DMS153 treated with DMSO at 0.1 percent for 48 hours (cell line): ENCODE measurements at regions not wholly inside any gene's neighbourhood (a gene's known extent, or its start where the extent isn't known, plus 50 kb on each side); places are given as distances from the start of the nearest gene placed in this dataset.
"Not testable (repeated sequence)": the region's sequence is repeated elsewhere in the genome, so short reads cannot be mapped to it uniquely, and the experiment has no call there.

Experiments
- DNase-seq: peaks from one replicate; lab custom pipeline; 2025; ENCODE audit not compliant: unreplicated experiment; lab: John Stamatoyannopoulos, UW

DNA sequence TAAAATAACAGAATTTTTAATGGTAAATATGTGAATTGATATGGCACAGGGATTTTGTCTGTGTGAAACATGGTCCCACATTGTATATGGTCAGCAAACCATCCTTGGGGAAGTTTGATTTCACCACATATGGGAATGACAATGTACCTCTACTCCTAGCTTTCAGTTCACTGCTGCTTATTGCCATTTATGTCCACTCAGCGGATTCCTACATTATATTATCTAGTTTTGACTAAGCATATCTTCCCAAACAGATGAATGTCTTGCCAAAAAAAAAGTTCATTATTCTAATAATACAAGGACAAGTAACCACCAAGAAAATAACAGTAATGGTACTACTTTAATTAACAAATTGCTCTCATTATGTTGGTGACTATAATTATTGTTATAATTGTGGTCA lies 1521.6 kb downstream of the MAT2B start:
- no peak for DNase-seq

DNA sequence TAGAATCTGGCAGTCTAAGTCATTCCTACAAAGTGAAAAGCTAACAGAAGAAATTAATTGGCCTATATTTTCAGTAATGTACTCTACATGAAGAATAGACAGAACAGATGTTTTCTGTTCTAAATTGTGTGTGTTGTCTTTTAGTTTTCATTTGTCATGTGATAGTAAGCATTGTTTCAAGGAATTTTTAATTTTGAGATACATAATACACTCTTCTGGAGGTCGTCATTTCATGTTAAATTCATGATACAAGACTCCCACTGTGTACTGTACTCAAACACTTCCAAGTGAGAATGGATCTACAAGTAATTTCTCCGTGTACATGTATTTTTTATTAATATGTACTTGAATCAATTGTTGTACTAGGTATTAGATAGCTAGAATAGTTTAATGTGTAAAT lies 1522.9 kb downstream of the MAT2B start:
- no peak for DNase-seq

DNA sequence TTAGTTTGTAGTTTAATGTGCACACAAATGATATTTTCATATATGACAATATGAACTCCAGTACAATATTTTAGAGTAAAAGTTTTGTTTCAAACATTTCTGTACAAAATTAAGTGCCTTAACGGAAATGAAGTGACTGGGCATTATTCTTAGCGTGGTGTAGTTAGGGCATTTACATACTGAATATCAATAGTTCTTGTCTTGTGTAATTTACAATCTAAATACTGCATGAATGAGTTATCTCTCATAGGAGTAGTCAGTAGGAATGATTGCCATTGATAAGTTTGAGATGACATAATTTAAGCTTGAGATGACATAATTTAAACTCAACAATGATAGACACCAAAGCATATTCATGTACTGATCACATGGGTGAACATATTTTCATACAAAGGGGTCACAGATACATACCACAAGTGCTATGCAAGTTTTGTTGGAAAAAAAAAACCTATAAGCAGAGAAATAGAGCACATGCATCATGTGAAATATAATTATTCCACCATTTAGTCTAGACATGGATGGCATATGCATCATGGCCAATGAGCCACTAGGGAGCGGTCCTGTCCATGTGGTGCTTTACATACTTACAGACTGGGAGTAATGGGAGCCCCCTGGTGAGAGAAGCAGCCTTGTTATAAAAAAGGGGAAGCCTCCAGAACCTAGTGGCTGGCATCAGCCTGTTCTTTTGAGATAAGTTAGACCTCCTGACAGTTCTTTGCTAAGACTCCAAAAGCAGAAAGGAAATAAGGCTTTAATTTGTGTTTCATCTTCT lies 1523.9 kb downstream of the MAT2B start:
- no peak for DNase-seq

DNA sequence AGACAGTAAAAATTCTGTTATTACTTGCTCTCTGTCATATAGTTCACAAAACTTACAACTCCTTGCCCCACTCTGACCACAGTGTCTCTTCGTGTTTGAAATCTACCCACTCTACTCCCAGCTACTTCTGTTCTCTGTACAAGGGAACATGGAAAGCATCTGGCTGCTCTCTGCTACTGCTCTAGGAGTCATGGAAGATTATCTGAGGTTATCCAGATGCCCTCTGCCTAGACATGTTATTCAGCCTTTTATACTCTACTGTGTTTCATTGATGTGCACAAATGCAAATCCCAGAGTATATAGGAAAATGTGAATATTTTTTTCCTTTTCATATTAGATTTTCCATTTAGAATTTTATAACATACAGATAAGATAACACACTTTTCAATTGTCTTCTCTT lies 1525.6 kb downstream of the MAT2B start:
- DNase-seq, result no peak

DNA sequence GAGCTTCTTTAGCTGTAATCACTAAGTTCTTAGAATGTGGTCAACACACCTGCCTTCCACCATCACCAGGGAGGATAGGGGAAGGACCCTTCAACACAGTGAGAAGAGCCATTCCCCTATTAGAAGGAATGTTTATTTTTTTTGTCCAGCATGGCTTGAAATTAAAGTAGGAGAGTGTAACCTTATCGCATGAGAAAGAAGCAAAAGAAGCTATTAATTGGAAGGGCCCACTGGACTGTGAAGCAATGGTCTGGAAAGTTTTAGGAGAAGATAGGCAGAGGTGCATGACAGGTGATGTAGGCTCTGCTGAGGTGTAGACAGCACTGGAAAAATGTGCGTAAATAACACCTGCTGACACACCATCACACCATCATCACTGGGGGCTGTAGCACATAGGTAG lies 1526.0 kb downstream of the MAT2B start:
- no peak for DNase-seq

DNA sequence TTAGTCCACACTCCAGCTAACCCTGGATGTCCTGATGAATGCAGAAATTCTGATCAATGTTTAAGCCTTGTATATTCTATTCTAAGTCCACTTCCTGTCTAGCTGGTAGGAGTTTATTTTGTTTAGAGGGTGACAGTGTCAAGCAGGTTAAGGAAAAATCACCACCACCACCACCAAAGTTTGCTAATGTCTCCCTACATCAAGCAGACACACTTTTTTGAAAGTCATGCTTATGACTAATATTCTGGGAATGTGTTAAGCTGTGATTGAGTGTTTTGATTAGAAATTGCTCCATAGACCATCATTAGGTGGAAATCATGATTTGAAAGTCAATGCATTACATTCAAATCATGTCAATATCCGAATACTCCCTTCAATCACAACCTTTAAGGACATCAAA lies 1530.1 kb downstream of the MAT2B start:
- DNase-seq, result no peak

DNA sequence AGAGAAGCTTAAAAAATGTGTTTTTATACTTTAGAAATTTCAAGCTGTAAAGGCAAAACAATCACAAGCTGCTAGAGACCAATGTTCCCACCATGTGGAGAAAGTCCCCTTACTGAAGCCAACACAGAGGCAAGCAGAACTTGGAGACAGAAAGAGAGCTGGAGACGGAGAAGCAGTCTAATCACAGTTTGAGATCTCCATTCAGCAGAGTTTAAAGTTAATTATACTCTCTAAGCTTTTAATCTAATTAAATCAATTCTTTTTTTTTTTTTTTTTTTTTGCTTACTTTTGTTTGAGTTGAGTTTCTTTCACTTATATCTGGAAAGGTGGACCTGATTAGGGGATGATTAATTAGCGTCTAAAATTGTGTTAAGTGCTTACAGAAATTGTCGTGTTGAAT lies 1534.3 kb downstream of the MAT2B start:
- DNase-seq, result no peak

DNA sequence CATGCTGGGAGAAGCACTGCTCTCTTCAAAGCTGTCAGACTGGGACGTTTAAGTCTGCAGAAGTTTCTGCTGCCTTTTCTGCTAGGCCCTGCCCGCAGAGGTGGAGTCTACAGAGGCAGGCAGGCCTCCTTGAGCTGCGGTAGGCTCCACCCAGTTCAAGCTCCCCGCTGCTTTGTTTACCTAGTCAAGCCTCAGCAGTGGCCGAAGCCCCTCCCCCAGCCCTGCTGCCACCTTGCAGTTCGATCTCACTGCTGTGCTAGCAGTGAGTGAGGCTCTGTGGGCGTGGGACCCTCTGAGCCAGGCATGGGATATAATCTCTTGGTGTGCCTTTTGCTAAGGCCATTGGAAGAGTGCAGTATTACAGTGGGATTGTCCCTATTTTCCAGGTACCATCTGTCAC lies 1540.5 kb downstream of the MAT2B start:
- not testable (repeated sequence) for DNase-seq

DNA sequence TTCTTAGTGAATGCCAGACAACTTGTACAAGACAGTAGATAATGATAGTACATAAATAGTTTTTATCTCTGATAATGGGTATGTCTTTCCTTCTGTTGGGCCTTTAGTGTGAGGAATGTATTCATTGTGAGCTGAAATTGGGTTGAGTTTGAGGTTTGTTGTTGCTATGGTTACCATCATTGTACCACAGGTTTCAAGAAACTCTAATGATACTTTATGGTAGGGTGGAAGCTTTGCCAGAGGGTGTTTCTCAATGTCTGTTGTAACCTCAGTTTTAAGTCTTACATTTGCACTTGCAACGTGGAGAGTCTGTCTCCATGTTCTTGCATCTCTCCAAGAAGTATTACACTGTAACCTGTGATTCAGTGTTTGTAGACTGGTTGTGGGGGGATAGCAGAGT lies 1550.1 kb downstream of the MAT2B start:
- DNase-seq, result no peak

DNA sequence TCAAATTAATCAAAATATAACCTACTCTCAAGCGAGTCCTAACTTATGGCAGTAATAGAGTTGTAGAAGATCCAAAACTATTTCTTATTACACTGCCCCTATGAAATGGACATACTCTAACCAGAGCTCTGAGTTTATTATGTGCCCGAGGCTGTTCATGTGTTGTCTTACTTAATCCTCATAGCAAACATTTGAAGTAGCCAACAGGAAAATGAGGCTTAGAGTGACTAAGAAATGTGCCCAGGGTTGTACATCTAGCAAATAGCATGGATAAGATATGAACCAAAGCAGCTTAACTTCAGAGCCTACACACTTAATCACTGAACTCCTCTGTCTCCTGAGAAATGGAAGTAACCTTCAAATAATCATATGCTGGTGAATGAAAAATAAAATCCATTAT lies 1551.7 kb downstream of the MAT2B start:
- DNase-seq, result no peak

DNA sequence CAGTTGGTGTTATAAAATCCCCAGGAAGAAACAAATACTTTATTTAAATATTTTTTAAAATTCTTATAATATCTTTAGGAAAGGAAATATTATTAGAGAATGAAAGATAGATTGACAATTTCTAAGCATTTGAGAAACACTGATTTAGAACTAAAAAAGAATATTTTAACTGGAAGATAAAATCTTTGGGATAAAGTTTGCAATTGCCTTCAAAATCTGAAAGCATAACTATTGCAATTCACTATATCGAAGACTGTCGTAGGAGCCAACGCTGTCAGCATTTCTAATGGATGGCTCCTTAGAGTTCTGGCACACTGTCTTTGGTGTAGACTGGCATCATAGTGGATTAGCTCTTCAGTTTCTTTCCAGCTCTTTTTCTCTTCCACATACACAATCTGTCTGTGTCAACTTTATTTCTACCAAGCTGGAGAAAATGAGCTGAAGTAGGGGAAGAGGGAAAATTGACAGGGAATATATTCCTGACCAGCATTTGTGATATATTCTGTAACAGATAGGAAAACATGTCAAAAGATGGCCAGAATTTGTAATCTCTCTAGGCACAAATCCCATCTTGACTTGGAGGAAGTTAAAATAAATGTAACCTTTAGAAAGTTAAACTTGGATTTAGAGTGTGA lies 1561.4 kb downstream of the MAT2B start:
- DNase-seq, result no peak

DNA sequence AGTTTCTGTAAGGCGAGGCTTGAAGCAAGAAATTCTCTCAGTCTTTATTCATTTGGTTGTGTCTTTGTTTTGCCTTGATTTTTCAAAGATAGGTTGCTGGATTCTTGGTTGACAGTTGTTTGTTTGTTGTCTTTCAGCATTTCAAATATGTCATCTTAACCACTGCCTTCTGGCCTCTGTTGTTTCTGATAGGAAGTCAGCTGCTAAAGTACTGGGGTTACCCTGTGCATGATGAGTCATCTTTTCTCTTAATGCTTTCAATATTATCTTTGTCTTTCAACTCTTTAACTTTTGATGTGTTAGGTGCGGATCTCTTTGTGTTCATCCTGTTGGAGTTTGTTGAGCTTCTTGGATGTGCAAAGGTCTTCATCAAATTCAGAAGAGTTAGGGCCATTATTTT lies 1571.3 kb downstream of the MAT2B start:
- no peak for DNase-seq

DNA sequence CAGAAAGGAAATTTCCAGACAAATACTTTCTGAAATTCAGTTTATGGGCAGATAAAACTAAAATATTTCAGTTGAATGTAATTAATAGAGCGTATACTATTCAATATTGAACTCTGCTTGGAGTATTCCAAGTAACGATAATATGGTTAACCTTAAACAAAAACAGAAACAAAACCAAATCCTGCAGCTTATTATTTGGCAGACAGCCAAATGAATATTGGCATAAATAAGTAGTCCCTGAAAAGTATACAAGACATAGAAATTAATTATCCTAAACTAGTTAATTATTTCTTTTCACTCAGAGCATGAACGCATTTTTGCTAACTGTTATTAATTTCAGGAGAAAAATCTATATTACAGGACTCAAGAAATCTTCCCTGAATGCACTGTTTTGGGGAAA lies 1574.0 kb downstream of the MAT2B start:
- no peak for DNase-seq

DNA sequence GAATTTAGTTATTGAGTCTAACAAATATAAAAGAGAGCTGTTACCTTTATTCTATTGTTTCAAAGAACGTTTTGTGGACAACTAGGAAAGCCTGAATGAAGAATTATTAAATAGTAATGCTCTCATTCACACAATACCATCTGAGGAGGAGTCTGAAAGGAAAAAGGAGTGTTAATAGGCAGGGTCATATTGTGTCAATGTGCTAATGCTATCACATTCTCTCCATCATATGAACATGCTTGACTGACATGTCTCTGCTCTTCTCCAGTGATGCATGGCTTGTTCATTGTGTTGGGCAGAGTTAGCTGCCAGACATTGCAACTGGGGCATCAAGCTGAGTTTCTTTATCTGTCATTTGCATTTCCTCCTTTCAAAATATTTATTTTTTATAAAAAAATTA lies 1578.0 kb downstream of the MAT2B start:
- DNase-seq, result no peak

DNA sequence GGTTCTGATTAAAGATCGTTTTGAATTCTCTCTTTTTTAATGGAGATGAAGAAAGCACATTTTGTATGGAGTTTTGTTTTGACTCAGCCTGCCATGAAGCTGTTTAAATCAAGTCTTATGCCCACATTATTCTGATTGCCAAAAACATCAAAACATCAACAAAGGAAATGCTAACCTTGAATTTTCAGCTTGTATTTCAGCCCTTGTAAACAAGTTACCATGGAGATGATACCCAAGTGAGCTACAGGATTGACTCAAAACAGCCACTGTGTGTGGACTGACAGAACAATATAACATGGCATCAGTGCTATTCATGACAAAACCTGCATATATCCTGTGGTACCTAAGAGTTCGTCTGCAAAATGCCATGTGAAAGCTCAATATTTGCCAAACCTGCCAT lies 1581.0 kb downstream of the MAT2B start:
- no peak for DNase-seq

DNA sequence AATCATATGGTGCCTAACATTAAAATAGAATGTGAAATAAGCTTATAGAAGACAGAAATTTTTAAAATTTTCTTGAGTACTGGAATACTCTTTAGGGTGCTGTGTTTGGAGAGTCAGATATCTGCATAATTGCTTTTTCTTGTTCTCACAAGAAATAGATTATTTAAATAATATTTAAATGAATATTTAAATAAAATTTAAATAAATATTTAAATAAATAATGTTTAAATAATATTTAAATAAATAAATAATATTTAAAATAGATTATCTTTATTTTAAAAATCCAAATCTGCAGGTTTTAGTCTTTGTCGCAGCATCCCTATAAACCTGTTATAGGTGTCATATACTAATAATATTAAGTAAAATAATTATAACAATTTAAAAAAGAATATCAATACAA lies 1589.4 kb downstream of the MAT2B start:
- no peak for DNase-seq

DNA sequence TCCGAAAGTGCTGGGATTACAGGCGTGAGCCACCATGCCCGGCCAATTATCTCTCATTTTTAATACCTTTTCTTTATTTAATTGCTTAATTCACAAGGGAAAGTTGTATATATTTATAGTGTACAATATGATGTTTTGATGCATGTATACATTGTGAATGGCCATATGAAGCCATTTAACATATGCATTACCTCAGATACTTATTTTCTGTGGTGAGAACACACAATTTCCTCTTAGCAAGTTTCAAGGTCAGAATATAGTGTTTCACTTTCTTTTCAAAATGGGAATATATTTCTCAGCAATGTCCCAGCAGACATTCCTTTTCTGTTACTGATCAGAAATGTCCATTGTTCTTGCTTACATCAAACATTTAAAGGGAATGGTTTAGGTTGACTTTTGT lies 1596.3 kb downstream of the MAT2B start:
- DNase-seq, result no peak

DNA sequence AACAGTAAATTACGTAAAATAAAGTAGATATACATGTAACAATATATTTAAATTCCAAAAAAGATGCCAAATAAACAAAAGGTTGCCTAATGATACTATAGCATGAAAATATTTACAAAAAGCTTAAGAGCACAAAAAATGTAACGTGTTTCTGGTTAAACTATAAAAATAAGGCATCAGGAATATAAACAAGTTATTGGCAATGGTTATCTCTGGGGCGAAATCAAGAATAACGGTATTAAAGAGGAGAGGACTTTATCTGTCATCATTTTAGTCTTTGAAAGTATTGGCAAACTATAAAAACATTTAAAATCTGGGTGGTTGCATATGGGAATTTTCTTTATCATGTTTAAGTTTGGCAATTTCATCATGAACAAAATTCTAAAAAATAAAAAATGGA lies 1599.2 kb downstream of the MAT2B start:
- DNase-seq, result no peak

DNA sequence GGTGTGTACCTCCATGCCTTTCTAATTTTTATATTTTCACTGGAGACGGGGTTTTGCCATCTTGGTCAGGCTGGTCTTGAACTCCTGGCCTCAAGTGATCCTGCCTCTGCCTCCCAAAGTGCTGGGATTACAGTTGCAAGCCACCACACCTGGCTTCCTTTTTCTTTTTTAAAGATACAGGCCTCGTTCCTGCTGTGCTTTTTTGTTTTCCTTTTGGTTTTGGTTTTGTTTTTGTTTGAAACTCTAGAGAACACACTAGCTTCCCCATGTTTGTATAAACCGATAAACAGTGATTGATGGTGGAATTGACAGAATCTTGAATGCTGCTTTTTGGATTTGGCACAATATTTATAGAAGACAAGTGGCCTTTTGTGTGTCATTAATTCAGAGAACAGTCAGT lies 1603.4 kb downstream of the MAT2B start:
- DNase-seq, result no peak

DNA sequence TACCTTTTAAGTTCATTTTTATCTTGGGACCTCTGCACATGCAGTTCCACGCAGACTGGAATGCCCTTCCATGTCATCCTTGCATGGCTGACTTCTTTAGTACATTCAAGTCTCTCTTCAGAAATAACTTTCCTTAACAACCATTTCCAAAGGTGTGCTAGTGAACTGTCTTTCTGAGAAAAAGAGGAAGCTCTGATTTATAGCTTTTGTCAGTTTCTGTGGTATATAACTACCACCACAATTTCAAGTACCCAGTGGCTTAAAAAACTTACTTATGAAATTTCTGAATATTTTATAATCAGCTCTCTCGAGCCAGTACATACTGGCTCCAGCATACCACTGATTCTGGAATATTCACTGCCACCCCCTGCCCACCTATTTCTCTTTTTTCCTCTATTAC lies 1613.8 kb downstream of the MAT2B start:
- no peak for DNase-seq

DNA sequence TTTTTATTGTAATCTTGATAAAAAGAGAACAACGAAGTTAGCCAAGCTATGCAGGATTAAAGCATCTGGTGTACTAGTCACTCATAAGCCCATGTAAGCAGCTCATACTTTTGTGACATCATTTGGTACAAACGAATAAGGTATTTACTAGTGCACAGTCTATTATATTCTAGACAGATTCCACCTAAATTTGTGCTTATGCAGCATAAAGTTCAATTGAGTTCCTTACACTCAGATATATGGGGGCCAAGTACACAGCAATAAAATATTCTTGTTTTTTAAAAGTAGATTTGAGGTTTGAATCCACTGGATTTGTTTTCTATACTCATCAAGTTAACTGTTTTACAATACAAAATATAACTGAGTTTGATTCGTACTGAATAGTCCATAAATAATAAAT lies 1621.2 kb downstream of the MAT2B start:
- no peak for DNase-seq

DNA sequence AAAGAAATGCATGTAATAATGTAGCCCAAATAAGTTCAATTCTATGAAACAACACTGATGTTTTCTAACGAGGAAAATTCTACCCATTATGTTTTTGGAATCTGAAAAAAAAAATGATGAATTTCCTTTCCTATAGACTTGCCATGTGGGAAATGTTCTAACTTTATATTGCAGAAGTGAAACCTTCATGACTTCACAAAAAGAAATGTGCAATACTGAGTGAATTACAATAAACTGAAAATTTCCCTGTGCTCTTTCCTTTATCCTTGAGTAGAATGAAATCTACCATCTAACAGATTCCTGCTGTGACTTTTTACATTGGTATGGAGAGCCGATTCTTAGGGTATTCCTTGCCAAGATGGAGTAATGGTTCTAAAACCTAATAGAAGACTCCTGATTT lies 1622.5 kb downstream of the MAT2B start:
- DNase-seq, result no peak

DNA sequence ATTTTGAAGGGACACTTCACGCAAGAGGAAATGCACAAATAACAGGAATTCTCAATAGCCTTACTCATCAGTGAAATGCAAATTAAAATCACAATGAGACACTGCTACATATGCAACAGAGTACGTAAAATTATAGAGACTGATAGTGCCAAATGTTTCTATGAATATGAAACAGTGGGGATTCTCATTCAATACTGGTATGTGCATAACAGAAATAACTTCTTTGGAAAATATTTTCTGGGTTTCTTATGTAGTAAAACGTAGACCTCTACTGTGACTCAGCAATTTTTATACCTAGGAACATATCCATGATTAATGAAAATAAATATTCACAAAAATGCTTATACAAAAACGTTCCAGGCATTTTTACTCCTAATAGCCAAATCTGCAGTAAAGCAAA lies 1625.2 kb downstream of the MAT2B start:
- no peak for DNase-seq
